HG03442 (cell line): ENCODE measurements at regions not wholly inside any gene's neighbourhood (a gene's known extent, or its start where the extent isn't known, plus 50 kb on each side); places are given as distances from the start of the nearest gene placed in this dataset.
A peak's percentile ranks its signal among the peaks of the same experiment; 100 is the strongest.
"Not testable (repeated sequence)": the region's sequence is repeated elsewhere in the genome, so short reads cannot be mapped to it uniquely, and the experiment has no call there.

Source experiments
- ATAC-seq: cut with Tn5 transposase; IDR thresholded peaks from one replicate; pipeline ENCODE4 v1.9.1; 2021; ENCODE audit warnings: mild to moderate bottlenecking, moderate library complexity; ENCODE audit not compliant: unreplicated experiment

- not testable (repeated sequence) for ATAC-seq
Measured at GRCh38 chr1:146521804-146522203, 293.0 kb upstream of the NOTCH2NLA start.

DNA sequence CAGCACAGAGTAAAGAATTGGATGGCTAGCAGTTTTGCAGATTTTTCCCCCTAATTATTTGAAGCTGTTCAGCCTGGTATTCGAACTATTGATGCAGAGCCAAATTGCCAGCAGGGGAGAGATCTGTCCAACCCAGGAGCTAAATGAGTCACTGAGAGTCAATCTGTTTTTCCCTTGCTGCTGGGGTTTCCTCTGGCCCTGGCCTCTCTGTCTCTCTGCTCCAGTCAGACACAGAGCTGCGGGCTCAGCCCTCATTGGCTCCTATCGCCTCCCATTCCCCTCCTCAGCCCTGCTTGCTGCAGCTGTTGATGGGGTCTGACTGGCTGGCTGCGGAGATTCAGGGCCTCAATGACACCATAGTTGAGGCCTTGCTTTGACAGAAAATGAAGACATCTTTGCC, 284.9 kb upstream of the NOTCH2NLA start:
- ATAC-seq, result not testable (repeated sequence)

DNA sequence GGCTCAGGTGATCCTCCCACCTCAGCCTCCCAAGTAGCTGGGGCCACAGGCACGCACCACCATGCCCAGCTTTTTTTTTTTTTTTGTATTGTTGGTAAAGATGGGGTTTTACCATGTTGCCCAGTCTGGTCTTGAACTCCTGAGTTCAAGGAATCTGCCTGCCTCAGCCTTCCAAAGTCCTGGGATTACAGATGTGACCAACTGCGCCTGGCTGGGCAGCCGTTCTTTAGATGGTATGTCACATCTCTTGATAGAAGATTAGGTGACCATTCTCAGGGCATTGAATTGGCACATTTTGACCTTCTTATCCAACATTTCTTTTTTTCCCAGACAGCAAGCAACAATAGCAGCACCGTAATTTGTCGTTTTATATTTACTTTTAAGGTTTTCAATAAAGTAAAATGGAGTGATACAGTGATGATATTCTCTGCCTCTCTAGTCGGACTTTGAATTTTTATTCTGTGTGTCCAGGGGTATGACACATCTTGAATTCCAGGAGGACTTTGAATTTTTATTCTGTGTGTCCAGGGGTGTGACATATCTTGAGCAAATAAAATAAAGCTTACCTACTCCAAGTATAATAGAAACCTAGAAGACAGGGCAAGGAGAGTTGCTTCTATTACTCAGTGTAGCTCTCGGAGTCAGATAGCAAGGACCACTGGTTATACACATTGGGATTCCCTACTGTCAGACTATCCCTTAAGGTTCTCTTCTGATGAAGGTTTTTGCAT, 282.4 kb upstream of the NOTCH2NLA start:
- not testable (repeated sequence) for ATAC-seq

GRCh38 chr1:146510248-146510983, 281.6 kb upstream of the NOTCH2NLA start:
- ATAC-seq, result not testable (repeated sequence)

DNA sequence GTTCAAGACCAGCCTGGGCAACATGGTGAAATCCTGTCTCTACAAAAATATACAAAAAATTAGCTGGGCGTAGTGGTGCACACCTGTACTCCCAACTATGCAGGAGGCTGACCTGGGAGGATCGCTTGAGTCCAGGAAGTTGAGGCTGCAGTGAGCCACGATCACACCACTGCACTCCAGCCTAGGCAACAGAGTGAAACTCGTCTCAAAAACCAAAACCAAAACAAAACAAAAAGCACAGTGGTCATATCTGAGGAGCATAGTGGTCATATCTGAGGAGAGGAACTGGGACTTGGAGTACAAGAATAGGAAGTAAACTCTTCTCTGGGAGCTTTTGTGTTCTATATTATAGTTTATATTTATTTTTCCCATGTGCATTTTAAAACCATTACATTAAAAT, 275.3 kb upstream of the NOTCH2NLA start:
- ATAC-seq, result not testable (repeated sequence)

DNA sequence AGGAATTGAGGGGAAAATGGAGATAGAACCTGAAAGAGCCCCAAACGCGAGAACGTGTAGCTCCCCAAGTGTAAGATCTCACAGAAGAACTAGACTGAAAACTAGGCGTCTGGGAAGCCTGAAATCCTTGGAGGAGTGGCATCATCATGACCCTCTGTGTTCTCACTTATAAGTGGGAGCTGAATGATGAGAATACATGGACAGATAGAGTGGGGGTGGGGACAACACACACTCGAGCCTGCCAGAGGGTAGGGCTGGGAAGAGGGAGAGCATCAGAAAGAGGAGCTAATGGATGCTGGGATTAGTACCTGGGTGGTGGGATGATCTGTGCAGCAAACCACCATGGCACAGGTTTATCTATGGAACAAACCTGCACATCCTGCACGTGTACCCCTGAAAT, 258.7 kb upstream of the NOTCH2NLA start:
- not testable (repeated sequence) for ATAC-seq

- not testable (repeated sequence) for ATAC-seq
Measured at GRCh38 chr1:146487155-146487554, 258.3 kb upstream of the NOTCH2NLA start.

GRCh38 chr1:146486300-146487014, 257.6 kb upstream of the NOTCH2NLA start:
- ATAC-seq, result not testable (repeated sequence)

- not testable (repeated sequence) for ATAC-seq
Measured at GRCh38 chr1:146484195-146484594, 255.4 kb upstream of the NOTCH2NLA start.

DNA sequence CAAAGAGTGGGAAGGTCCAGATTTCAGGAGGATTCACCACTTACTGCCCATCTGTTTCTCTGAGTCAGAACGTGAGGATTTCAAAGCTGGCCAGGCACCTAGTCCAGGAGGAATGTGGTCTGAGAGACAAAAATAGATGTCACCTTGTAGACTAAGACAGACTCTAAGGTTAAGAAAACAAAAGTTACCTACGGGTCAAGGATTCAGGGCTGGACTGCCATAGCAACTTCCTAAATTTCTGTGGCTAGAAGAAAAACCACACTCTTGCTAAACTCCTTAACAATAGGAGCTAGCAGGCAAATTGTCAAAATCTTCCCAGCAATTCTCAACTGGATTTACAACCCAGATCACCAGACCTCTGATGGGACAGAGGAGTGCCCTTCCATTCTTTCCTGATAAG, 250.4 kb upstream of the NOTCH2NLA start:
- not testable (repeated sequence) for ATAC-seq

GRCh38 chr1:146478125-146478720, 249.4 kb upstream of the NOTCH2NLA start:
- ATAC-seq, result not testable (repeated sequence)

DNA sequence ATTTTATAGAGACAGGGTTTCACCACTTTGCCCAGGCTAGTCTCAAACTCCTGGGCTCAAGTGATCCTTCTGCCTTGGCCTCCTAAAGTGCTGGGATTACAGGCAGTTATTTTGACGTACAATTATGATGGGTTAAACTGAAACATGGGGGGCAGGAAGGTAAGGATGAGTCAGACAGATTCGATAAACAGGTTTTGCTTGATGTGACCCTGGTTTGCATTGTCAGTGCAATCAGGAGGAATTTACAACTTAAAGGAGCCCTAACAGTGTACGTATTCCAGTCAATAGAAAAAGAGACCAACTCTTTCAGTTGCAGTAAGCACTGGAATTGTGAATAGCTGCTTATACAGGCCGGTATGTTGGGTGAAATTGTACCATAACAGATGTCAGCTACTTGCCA, 246.3 kb upstream of the NOTCH2NLA start:
- not testable (repeated sequence) for ATAC-seq

GRCh38 chr1:146474216-146474615, 245.4 kb upstream of the NOTCH2NLA start:
- ATAC-seq, result not testable (repeated sequence)

- ATAC-seq, result peak; percentile 92
Measured at GRCh38 chr1:146472192-146472861, 243.5 kb upstream of the NOTCH2NLA start.

- ATAC-seq, result not testable (repeated sequence)
Measured at GRCh38 chr1:146459939-146460338, 231.1 kb upstream of the NOTCH2NLA start.

- not testable (repeated sequence) for ATAC-seq
Measured at GRCh38 chr1:146459308-146459707, 230.5 kb upstream of the NOTCH2NLA start.

DNA sequence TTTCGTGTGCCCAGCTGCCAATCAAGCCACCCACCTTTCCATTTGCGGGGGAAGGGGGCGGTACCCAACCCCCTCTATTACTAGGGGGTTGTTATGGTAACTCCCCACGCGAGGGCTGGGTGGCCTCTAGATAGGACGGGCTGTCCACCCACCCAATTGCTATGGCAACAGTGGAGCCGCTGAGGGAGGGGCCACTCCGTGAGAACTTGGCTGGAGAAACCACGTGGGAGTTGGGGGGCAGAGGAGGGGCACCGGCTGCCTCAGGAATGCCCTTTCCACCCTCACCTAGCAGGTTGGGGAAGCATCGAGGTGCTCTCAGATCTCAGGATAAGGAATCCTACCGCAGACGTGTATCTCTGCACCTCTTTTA, 220.0 kb upstream of the NOTCH2NLA start:
- ATAC-seq, result not testable (repeated sequence)

GRCh38 chr1:146448212-146448876, 219.5 kb upstream of the NOTCH2NLA start:
- ATAC-seq, result not testable (repeated sequence)

GRCh38 chr1:146443871-146444222, 215.0 kb upstream of the NOTCH2NLA start:
- not testable (repeated sequence) for ATAC-seq
